Fibroblast of lung (primary cell): ENCODE measurements at regions not wholly inside any gene's neighbourhood (a gene's known extent, or its start where the extent isn't known, plus 50 kb on each side); places are given as distances from the start of the nearest gene placed in this dataset.

Experiments
- DNase-seq, 2 donors: peaks; one replicate each; pipeline versions ENCODE4 v3.0.0 to v3.0.0-alpha.2; 2010; ENCODE audit warnings: low read depth in 2 of 2
- H2AFZ ChIP-seq: 2 replicates; pipeline ENCODE4 v1.5.1; 2012; ENCODE audit warnings: low read length, control low read depth, inconsistent platforms
- H3K27ac ChIP-seq: 2 replicates; pipeline ENCODE4 v1.5.1; 2011; ENCODE audit warnings: low read length, control low read depth; ENCODE audit not compliant: insufficient read depth
- H3K27me3 ChIP-seq: 2 replicates; pipeline ENCODE4 v1.5.1; 2011; ENCODE audit warnings: mild to moderate bottlenecking, low read length; ENCODE audit not compliant: control insufficient read depth, insufficient read depth
- H3K36me3 ChIP-seq: 2 replicates; pipeline ENCODE4 v1.5.1; 2011; ENCODE audit warnings: low read length; ENCODE audit not compliant: control insufficient read depth, insufficient read depth
- H3K4me1 ChIP-seq: 2 replicates; pipeline ENCODE4 v1.5.1; 2011; ENCODE audit warnings: low read length; ENCODE audit not compliant: control insufficient read depth, insufficient read depth; ENCODE audit errors: extremely low read depth
- H3K4me2 ChIP-seq: 2 replicates; pipeline ENCODE4 v1.5.1; 2011; ENCODE audit warnings: low read length, control low read depth; ENCODE audit not compliant: insufficient read depth; ENCODE audit errors: extremely low read depth
- H3K4me3 ChIP-seq, 4 experiments: fragments of 200-600 bp in 1 of 4; sonication (generic) in 1 of 4; replicated peaks in 1 of 4; 2 replicates each; pipeline ENCODE4 v1.5.1; 2011 to 2016; ENCODE audit warnings: low read length in 4 of 4, low read depth in 3 of 4, mild to moderate bottlenecking in 3 of 4, control low read depth in 2 of 4, inconsistent platforms in 1 of 4, mixed read lengths in 1 of 4; ENCODE audit not compliant: insufficient read depth in 1 of 4; ENCODE audit errors: control extremely low read depth in 1 of 4
- H3K79me2 ChIP-seq: 2 replicates; pipeline ENCODE4 v1.5.1; 2012; ENCODE audit warnings: mild to moderate bottlenecking, low read length, inconsistent platforms; ENCODE audit not compliant: control insufficient read depth, insufficient read depth
- H3K9ac ChIP-seq: 2 replicates; pipeline ENCODE4 v1.5.1; 2011; ENCODE audit warnings: mild to moderate bottlenecking, low read length, control low read depth; ENCODE audit not compliant: insufficient read depth
- H3K9me3 ChIP-seq: 2 replicates; pipeline ENCODE4 v1.5.1; 2012; ENCODE audit warnings: low read depth, low read length; ENCODE audit not compliant: control insufficient read depth, insufficient read depth
- H4K20me1 ChIP-seq: 2 replicates; pipeline ENCODE4 v1.5.1; 2011; ENCODE audit warnings: low read length; ENCODE audit not compliant: control insufficient read depth, insufficient read depth; ENCODE audit errors: extremely low read depth
- CTCF ChIP-seq, 2 donors: IDR thresholded peaks in 1 of 2; conservative IDR thresholded peaks in 1 of 2; 1 replicate in 1 of 2; 2 replicates in 1 of 2; pipeline ENCODE4 v1.5.1; 2011 to 2012; ENCODE audit warnings: low read length in 2 of 2, control low read depth in 1 of 2, inconsistent platforms in 1 of 2, low read depth in 1 of 2, mild to moderate bottlenecking in 1 of 2
- EZH2 ChIP-seq: IDR thresholded peaks from 2 replicates; pipeline ENCODE4 v1.5.1; 2012; ENCODE audit warnings: low read length, control low read depth, mild to moderate bottlenecking; ENCODE audit errors: missing control alignments

- H3K9ac ChIP-seq: no peak overlapping the region
- no peaks in the 10 kb centered on the region for H3K79me2 ChIP-seq
- H3K4me3 ChIP-seq: no peak overlapping the region
- no peak overlapping the region for H3K27ac ChIP-seq
- H3K9me3 ChIP-seq: no peaks in the 10 kb centered on the region
- H3K36me3 ChIP-seq: no peaks in the 10 kb centered on the region
- no peak for DNase-seq
- H2AFZ ChIP-seq: no peak overlapping the region
- no peaks in the 10 kb centered on the region for H3K4me1 ChIP-seq
- no peak overlapping the region for H3K4me2 ChIP-seq
- TF ChIP-seq EZH2 (no peak), CTCF (conservative IDR thresholded peaks at IDR 0.05 in 1 of 2, IDR thresholded peaks at IDR 0.05 in 1 of 2; ENCODE audit: low read depth in 1 of 2, low read length in 2 of 2) (no peak)
- no peaks in the 10 kb centered on the region for H3K27me3 ChIP-seq
- H4K20me1 ChIP-seq: no peaks in the 10 kb centered on the region
Measured at GRCh38 chr18:10080372-10080771, 166.6 kb downstream of the VAPA start.

GRCh38 chr18:10081492-10081891 is 167.7 kb downstream of the VAPA start:
- peak in 1 of 2 donors; percentile 55 for DNase-seq
- Histone ChIP-seq H3K4me1 (no peaks in the 10 kb centered on the region), H3K79me2 (no peaks in the 10 kb centered on the region), H3K36me3 (no peaks in the 10 kb centered on the region), H3K27me3 (no peaks in the 10 kb centered on the region), H3K9ac (no peak overlapping the region), H4K20me1 (no peaks in the 10 kb centered on the region), H3K4me3 (no peak overlapping the region), H3K27ac (no peak overlapping the region), H2AFZ (no peak overlapping the region), H3K4me2 (no peak overlapping the region), H3K9me3 (no peaks in the 10 kb centered on the region)
- TF ChIP-seq EZH2 (no peak), CTCF (conservative IDR thresholded peaks at IDR 0.05 in 1 of 2, IDR thresholded peaks at IDR 0.05 in 1 of 2; ENCODE audit: low read depth in 1 of 2, low read length in 2 of 2) (no peak)

- Histone ChIP-seq H3K9me3 (no peaks in the 10 kb centered on the region), H3K36me3 (no peaks in the 10 kb centered on the region), H3K9ac (no peak overlapping the region), H3K4me2 (no peak overlapping the region), H3K4me3 (no peak overlapping the region), H4K20me1 (no peaks in the 10 kb centered on the region), H3K27me3 (no peaks in the 10 kb centered on the region), H2AFZ (no peak overlapping the region), H3K27ac (no peak overlapping the region), H3K4me1 (no peaks in the 10 kb centered on the region), H3K79me2 (no peaks in the 10 kb centered on the region)
- DNase-seq: peak in 1 of 2 donors; percentile 63
- TF ChIP-seq EZH2 (no peak), CTCF (conservative IDR thresholded peaks at IDR 0.05 in 1 of 2, IDR thresholded peaks at IDR 0.05 in 1 of 2; ENCODE audit: low read depth in 1 of 2, low read length in 2 of 2) (no peak)
Measured at GRCh38 chr18:10085416-10085815, 171.6 kb downstream of the VAPA start.
